HG03457 (cell line): ENCODE measurements at regions not wholly inside any gene's neighbourhood (a gene's known extent, or its start where the extent isn't known, plus 50 kb on each side); places are given as distances from the start of the nearest gene placed in this dataset.
"Not testable (repeated sequence)": the region's sequence is repeated elsewhere in the genome, so short reads cannot be mapped to it uniquely, and the experiment has no call there.

ENCODE experiments used
- ATAC-seq: cut with Tn5 transposase; IDR thresholded peaks from one replicate; pipeline ENCODE4 v1.9.1; 2021; ENCODE audit warnings: moderate number of reproducible peaks; ENCODE audit not compliant: unreplicated experiment

- ATAC-seq, result no peak
Measured at GRCh38 chr6:71049198-71049770, 92.4 kb upstream of the B3GAT2 start.

- ATAC-seq, result no peak
Measured at GRCh38 chr6:71053475-71053874, 96.6 kb upstream of the B3GAT2 start.

GRCh38 chr6:71056656-71057055, 99.8 kb upstream of the B3GAT2 start:
- ATAC-seq, result no peak

- no peak for ATAC-seq
Measured at GRCh38 chr6:71066153-71066552, 109.3 kb upstream of the B3GAT2 start.

- no peak for ATAC-seq
Measured at GRCh38 chr6:71067816-71068215, 111.0 kb upstream of the B3GAT2 start.

- no peak for ATAC-seq
Measured at GRCh38 chr6:71072508-71072907, 115.6 kb upstream of the B3GAT2 start.

- ATAC-seq, result no peak
Measured at GRCh38 chr6:71077655-71078054, 120.8 kb upstream of the B3GAT2 start.

GRCh38 chr6:71079677-71080076, 122.8 kb upstream of the B3GAT2 start:
- no peak for ATAC-seq

- ATAC-seq, result no peak
Measured at GRCh38 chr6:71080133-71080532, 123.3 kb upstream of the B3GAT2 start.

- ATAC-seq, result no peak
Measured at GRCh38 chr6:71080826-71081225, 124.0 kb upstream of the B3GAT2 start.

- no peak for ATAC-seq
Measured at GRCh38 chr6:71082033-71082650, 125.3 kb upstream of the B3GAT2 start.

- no peak for ATAC-seq
Measured at GRCh38 chr6:71083308-71083820, 126.5 kb upstream of the B3GAT2 start.

GRCh38 chr6:71088166-71088565, 131.3 kb upstream of the B3GAT2 start:
- no peak for ATAC-seq

GRCh38 chr6:71090217-71090616, 133.4 kb upstream of the B3GAT2 start:
- no peak for ATAC-seq

GRCh38 chr6:71091167-71091566, 134.3 kb upstream of the B3GAT2 start:
- ATAC-seq, result no peak

- ATAC-seq, result no peak
Measured at GRCh38 chr6:71091956-71092355, 135.1 kb upstream of the B3GAT2 start.

- not testable (repeated sequence) for ATAC-seq
Measured at GRCh38 chr6:71097264-71097663, 140.4 kb upstream of the B3GAT2 start.

- ATAC-seq, result no peak
Measured at GRCh38 chr6:71099649-71100048, 142.8 kb upstream of the B3GAT2 start.

- no peak for ATAC-seq
Measured at GRCh38 chr6:71103130-71103529, 146.3 kb upstream of the B3GAT2 start.

- no peak for ATAC-seq
Measured at GRCh38 chr6:71103641-71104040, 146.8 kb upstream of the B3GAT2 start.

GRCh38 chr6:71106276-71106675, 149.4 kb upstream of the B3GAT2 start:
- ATAC-seq, result no peak

- ATAC-seq, result no peak
Measured at GRCh38 chr6:71107911-71108420, 151.1 kb upstream of the B3GAT2 start.

- ATAC-seq, result no peak
Measured at GRCh38 chr6:71114544-71114943, 157.7 kb upstream of the B3GAT2 start.
